Parathyroid adenoma (tissue), 2 donors: ENCODE measurements at regions not wholly inside any gene's neighbourhood (a gene's known extent, or its start where the extent isn't known, plus 50 kb on each side); places are given as distances from the start of the nearest gene placed in this dataset.

Experiments
- H2AFZ ChIP-seq: fragments of 300-600 bp; sonication (generic); one replicate; pipeline ENCODE4 v1.7.0; 2017; ENCODE audit warnings: antibody characterized with exemption, mild to moderate bottlenecking
- H3K27ac ChIP-seq: fragments of 300-600 bp; sonication (generic); one replicate; pipeline ENCODE4 v1.7.0; 2017
- H3K27me3 ChIP-seq: fragments of 300-600 bp; sonication (generic); one replicate; pipeline ENCODE4 v1.7.0; 2017; ENCODE audit warnings: low read length; ENCODE audit not compliant: control insufficient read depth, insufficient read depth
- H3K36me3 ChIP-seq: fragments of 300-600 bp; sonication (generic); one replicate; pipeline ENCODE4 v1.7.0; 2017; ENCODE audit warnings: low read length; ENCODE audit not compliant: control insufficient read depth, insufficient read depth
- H3K4me1 ChIP-seq: fragments of 300-600 bp; sonication (generic); one replicate; pipeline ENCODE4 v1.7.0; 2017; ENCODE audit warnings: control low read depth
- H3K4me2 ChIP-seq: fragments of 300-600 bp; sonication (generic); one replicate; pipeline ENCODE4 v1.7.0; 2017; ENCODE audit warnings: low read length
- H3K4me3 ChIP-seq: fragments of 300-600 bp; sonication (generic); one replicate; pipeline ENCODE4 v1.7.0; 2017; ENCODE audit warnings: low read depth, low read length
- H3K79me2 ChIP-seq: fragments of 300-600 bp; sonication (generic); one replicate; pipeline ENCODE4 v1.7.0; 2017; ENCODE audit warnings: control low read depth
- H3K9ac ChIP-seq: fragments of 300-600 bp; sonication (generic); one replicate; pipeline ENCODE4 v1.7.0; 2017; ENCODE audit warnings: mild to moderate bottlenecking
- H3K9me3 ChIP-seq: fragments of 300-600 bp; sonication (generic); one replicate; pipeline ENCODE4 v1.7.0; 2017; ENCODE audit warnings: low read length; ENCODE audit not compliant: control insufficient read depth
- CTCF ChIP-seq: fragments of 300-600 bp; sonication (generic); IDR thresholded peaks from one replicate; pipeline ENCODE4 v1.7.0; 2017; ENCODE audit warnings: antibody characterized with exemption, mild to moderate bottlenecking
- donor health status: primary hyperparathyroidism.

GRCh38 chr4:28760003-28760402 is 1899.4 kb downstream of the STIM2 start:
- H3K36me3 ChIP-seq, result no peaks in the 10 kb centered on the region
- H3K9me3 ChIP-seq, result no peaks in the 10 kb centered on the region
- H3K4me1 ChIP-seq, result no peaks in the 10 kb centered on the region
- no peak for TF ChIP-seq CTCF
- no peak overlapping the region for H2AFZ ChIP-seq
- no peak overlapping the region for H3K9ac ChIP-seq
- H3K4me3 ChIP-seq, result no peak overlapping the region
- H3K27ac ChIP-seq, result no peak overlapping the region
- H3K4me2 ChIP-seq, result no peak overlapping the region
- H3K79me2 ChIP-seq, result no peaks in the 10 kb centered on the region
- no peaks in the 10 kb centered on the region for H3K27me3 ChIP-seq

- H3K27ac ChIP-seq, result no peak overlapping the region
- H3K4me2 ChIP-seq, result no peak overlapping the region
- H3K4me3 ChIP-seq, result no peak overlapping the region
- no peaks in the 10 kb centered on the region for H3K9me3 ChIP-seq
- no peak for TF ChIP-seq CTCF
- H2AFZ ChIP-seq, result no peak overlapping the region
- H3K36me3 ChIP-seq, result no peaks in the 10 kb centered on the region
- no peaks in the 10 kb centered on the region for H3K4me1 ChIP-seq
- no peaks in the 10 kb centered on the region for H3K79me2 ChIP-seq
- H3K9ac ChIP-seq, result no peak overlapping the region
- no peaks in the 10 kb centered on the region for H3K27me3 ChIP-seq
These were observed 1911.4 kb downstream of the STIM2 start for GRCh38 chr4:28772066-28772465.

GRCh38 chr4:28772788-28773187 is 1912.1 kb downstream of the STIM2 start:
- H3K36me3 ChIP-seq, result no peaks in the 10 kb centered on the region
- no peak overlapping the region for H3K9ac ChIP-seq
- no peaks in the 10 kb centered on the region for H3K27me3 ChIP-seq
- no peaks in the 10 kb centered on the region for H3K79me2 ChIP-seq
- no peaks in the 10 kb centered on the region for H3K4me1 ChIP-seq
- TF ChIP-seq CTCF, result no peak
- no peaks in the 10 kb centered on the region for H3K9me3 ChIP-seq
- no peak overlapping the region for H3K4me2 ChIP-seq
- H3K4me3 ChIP-seq, result no peak overlapping the region
- H2AFZ ChIP-seq, result no peak overlapping the region
- no peak overlapping the region for H3K27ac ChIP-seq

GRCh38 chr4:28774344-28774743 is 1913.7 kb downstream of the STIM2 start:
- no peaks in the 10 kb centered on the region for H3K27me3 ChIP-seq
- no peak overlapping the region for H2AFZ ChIP-seq
- H3K27ac ChIP-seq, result no peak overlapping the region
- no peaks in the 10 kb centered on the region for H3K79me2 ChIP-seq
- no peaks in the 10 kb centered on the region for H3K4me1 ChIP-seq
- H3K36me3 ChIP-seq, result no peaks in the 10 kb centered on the region
- TF ChIP-seq CTCF, result no peak
- H3K4me3 ChIP-seq, result no peak overlapping the region
- H3K9me3 ChIP-seq, result no peaks in the 10 kb centered on the region
- H3K4me2 ChIP-seq, result no peak overlapping the region
- no peak overlapping the region for H3K9ac ChIP-seq

- no peak overlapping the region for H3K9ac ChIP-seq
- H3K4me1 ChIP-seq, result no peaks in the 10 kb centered on the region
- no peaks in the 10 kb centered on the region for H3K9me3 ChIP-seq
- H3K4me3 ChIP-seq, result no peak overlapping the region
- H3K79me2 ChIP-seq, result no peaks in the 10 kb centered on the region
- no peak overlapping the region for H3K27ac ChIP-seq
- H3K36me3 ChIP-seq, result no peaks in the 10 kb centered on the region
- H3K27me3 ChIP-seq, result no peaks in the 10 kb centered on the region
- no peak overlapping the region for H2AFZ ChIP-seq
- H3K4me2 ChIP-seq, result no peak overlapping the region
- TF ChIP-seq CTCF, result no peak
These were observed 1915.4 kb downstream of the STIM2 start for GRCh38 chr4:28776004-28776403.
